GM12873 (cell line): ENCODE measurements at regions not wholly inside any gene's neighbourhood (a gene's known extent, or its start where the extent isn't known, plus 50 kb on each side); places are given as distances from the start of the nearest gene placed in this dataset.

Experiments used
- TF ChIP-seq, protein P1 (sequence below): IDR thresholded peaks from 2 replicates; pipeline ENCODE4 v1.5.1; 2012; ENCODE audit warnings: low read depth, mild to moderate bottlenecking, moderate library complexity, low read length, control low read depth; ENCODE audit not compliant: insufficient read depth; ENCODE audit errors: missing control alignments

DNA sequence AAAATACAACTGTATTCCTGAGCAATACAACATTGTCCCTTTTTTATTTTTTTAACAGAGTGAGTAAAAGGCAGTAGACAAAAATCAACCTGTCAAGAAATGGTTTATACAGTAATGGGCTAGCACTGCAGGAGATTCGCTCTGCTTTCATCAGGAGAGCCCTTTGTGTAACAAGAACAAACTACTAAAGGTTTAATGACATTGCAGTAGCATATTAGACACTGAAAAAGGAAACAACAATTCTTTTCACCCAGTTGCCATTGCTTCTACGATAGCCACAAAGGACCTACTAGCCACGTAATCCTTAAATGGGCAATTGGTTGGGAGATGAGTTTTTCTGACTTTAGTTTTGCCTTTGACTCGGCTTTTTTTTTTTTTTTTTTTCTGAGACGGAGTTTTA, 319.8 kb upstream of the TRPM3 start:
- TF ChIP-seq, protein P1, sequence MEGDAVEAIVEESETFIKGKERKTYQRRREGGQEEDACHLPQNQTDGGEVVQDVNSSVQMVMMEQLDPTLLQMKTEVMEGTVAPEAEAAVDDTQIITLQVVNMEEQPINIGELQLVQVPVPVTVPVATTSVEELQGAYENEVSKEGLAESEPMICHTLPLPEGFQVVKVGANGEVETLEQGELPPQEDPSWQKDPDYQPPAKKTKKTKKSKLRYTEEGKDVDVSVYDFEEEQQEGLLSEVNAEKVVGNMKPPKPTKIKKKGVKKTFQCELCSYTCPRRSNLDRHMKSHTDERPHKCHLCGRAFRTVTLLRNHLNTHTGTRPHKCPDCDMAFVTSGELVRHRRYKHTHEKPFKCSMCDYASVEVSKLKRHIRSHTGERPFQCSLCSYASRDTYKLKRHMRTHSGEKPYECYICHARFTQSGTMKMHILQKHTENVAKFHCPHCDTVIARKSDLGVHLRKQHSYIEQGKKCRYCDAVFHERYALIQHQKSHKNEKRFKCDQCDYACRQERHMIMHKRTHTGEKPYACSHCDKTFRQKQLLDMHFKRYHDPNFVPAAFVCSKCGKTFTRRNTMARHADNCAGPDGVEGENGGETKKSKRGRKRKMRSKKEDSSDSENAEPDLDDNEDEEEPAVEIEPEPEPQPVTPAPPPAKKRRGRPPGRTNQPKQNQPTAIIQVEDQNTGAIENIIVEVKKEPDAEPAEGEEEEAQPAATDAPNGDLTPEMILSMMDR: no peak

DNA sequence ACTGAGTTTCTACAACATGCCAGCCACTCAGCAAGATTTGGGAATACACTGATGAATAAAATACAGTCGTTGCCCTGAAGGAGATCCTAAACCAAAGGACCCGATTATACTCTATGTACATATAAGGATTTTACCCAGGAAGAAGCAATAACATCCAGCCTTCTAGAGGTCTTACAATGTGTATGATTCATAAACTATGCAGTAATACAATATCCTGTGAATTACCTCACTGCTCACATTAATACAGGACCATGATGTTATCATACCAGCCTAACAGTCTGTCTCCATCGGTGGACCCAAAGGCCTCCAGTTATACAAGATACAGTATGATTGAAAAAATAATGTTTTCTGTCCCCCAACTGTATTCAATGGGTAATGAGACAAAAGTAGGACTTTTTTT, 310.5 kb upstream of the TRPM3 start:
- TF ChIP-seq, protein P1: no peak

DNA sequence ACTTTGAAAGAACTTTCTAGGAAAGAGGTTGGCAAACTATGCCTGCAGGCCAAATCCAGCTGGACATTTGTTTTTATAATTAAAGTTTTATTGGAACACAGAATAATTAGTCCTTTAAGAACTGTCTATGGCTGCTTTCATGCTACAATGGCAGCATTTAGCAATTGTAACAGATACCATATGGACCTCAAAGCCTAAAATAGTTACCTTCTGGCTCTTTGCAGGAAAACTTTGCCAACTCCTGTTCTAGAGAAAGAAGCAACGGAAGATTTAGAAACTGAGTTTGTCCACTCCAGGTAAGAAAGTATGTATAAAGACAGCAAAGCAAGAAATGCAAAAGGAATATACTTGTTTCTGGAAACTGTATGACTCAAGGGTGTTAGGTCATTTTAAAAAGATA, 281.7 kb upstream of the TRPM3 start:
- TF ChIP-seq, protein P1: no peak

DNA sequence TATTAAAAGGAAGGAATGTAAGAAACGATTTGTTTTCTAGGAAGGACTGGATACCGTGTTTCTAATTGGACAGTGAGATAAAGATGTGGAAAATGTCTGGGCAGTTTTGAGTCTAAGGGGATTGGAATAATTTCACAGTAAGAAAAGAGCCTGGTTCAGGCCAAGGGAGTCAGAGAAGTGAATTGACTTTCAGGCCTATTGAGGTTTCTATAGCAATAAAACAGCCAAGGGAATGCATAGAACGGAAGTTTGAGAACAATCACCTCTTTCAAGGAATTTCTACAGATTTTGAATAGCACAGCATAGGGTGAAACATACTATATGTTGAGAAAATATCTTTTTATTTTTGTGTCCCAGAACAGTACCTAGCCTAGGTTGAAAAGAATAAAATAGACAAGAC, 271.6 kb upstream of the TRPM3 start:
- TF ChIP-seq, protein P1: no peak

DNA sequence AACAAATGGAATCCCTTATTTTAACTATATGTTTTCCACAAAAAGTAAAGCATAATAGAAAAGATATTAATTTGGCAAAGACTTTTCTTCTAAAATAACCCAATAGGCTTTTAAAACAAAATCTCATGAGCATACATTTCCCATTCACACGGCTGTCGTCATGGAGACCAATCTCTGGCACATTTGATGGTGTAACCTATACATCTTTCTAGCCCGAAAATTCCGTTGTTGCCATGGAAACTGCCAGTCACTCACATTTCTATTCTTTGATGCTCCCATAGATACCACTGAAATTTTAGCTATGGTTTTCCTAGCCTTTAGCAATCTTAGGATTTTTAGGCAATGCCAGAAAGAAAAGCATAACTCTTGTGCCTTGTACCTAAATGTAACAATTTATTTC, 262.9 kb upstream of the TRPM3 start:
- TF ChIP-seq, protein P1: no peak

DNA sequence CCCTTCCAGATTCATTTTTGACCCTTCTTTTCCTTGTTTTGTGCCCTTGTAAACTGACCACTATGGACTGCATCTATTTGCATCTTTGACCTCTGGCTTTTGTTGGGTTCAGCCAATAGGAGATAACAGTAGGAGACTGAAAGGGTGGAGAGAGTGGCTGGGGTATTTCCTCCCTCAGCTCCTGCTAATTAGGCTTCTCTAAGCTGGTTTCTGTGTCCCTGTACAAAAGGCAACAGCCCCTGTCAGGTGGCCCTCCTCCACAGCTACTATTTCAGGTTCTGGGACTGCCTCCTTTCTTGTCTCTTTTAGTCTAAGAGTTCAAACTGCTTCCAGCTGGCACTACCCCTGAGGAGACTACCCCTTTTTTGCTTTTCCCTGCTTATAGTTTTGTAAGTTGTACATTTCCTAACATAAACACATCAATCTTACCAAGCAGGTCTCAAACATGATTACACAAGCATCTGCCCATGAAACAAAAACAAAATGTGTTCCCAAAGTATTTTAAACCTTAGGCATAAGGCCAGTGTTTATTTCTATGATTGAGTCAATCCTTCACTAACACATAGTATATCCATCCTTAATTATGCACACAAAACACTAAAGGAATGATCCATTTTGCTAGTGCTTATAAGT, 262.0 kb upstream of the TRPM3 start:
- TF ChIP-seq, protein P1: no peak

DNA sequence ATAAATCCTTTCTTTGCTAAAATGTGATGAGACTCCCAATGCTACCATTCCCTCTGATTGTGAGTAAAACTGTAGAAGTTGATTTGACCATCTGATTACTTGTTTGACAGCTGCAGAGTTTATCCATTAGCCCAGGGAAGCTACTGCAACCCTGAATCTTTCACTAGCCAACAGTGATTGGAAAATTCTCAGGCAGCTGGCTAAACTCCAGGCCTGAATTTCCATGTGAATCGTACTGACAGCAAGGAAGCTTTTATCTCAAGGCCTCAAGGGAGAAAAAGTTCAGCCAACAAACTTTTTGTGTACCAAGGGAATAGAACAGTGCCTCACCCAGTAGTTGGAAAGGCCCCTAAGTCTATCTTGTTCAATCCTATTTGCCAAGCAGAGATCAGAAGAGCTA, 246.7 kb upstream of the TRPM3 start:
- TF ChIP-seq, protein P1: no peak
